Mammary epithelial cell (primary cell): ENCODE measurements at regions not wholly inside any gene's neighbourhood (a gene's known extent, or its start where the extent isn't known, plus 50 kb on each side); places are given as distances from the start of the nearest gene placed in this dataset.

Experiments used
- EZH2 ChIP-seq: IDR thresholded peaks from 2 replicates; pipeline ENCODE4 v1.6.1; 2012; ENCODE audit warnings: low read length, inconsistent platforms, borderline replicate concordance
- TF ChIP-seq, protein P1 (sequence below), 2 donors: IDR thresholded peaks in 1 of 2; conservative IDR thresholded peaks in 1 of 2; 2 replicates each; pipeline ENCODE4 v1.5.1; 2011 to 2012; ENCODE audit warnings: inconsistent platforms in 2 of 2, low read length in 2 of 2, mild to moderate bottlenecking in 2 of 2, control low read depth in 1 of 2, low read depth in 1 of 2; ENCODE audit not compliant: insufficient read depth in 1 of 2; ENCODE audit errors: extremely low read depth in 1 of 2

DNA sequence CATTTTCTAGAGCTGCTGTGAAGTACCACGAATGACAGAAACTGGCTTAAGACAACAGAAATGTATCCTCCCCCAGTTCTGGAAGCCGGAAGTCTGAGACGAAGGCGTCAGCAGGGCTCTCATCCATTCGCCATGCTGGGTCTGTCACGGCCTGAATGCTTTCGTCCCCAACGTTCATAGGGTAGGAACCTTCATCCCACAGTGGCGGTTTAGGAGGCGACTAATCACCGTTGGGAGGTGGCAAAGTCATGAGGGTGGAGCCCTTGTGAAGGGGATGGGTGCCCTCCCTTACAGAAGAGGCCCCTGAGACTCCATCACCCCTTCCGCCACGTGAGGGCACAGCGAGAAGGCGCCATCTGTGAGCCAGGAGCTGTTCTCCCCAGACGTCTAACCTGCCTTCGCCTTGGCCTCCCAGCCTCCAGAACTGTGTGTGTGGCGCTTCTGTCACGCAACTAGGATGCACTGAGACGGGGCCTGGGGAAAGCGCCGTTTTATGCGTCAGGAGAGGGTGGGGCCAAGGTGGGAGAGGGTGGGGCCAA, 250.3 kb downstream of the TTLL2 start:
- TF ChIP-seq, protein P1, sequence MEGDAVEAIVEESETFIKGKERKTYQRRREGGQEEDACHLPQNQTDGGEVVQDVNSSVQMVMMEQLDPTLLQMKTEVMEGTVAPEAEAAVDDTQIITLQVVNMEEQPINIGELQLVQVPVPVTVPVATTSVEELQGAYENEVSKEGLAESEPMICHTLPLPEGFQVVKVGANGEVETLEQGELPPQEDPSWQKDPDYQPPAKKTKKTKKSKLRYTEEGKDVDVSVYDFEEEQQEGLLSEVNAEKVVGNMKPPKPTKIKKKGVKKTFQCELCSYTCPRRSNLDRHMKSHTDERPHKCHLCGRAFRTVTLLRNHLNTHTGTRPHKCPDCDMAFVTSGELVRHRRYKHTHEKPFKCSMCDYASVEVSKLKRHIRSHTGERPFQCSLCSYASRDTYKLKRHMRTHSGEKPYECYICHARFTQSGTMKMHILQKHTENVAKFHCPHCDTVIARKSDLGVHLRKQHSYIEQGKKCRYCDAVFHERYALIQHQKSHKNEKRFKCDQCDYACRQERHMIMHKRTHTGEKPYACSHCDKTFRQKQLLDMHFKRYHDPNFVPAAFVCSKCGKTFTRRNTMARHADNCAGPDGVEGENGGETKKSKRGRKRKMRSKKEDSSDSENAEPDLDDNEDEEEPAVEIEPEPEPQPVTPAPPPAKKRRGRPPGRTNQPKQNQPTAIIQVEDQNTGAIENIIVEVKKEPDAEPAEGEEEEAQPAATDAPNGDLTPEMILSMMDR (conservative IDR thresholded peaks at IDR 0.05 in 1 of 2, IDR thresholded peaks at IDR 0.05 in 1 of 2; ENCODE audit: extremely low read depth in 1 of 2, insufficient read depth in 1 of 2, low read depth in 1 of 2, low read length in 2 of 2): no peak
- no peak for TF ChIP-seq EZH2
